ENCODE measurements at regions not wholly inside any gene's neighbourhood (a gene's known extent, or its start where the extent isn't known, plus 50 kb on each side); places are given as distances from the start of the nearest gene placed in this dataset.

DNA sequence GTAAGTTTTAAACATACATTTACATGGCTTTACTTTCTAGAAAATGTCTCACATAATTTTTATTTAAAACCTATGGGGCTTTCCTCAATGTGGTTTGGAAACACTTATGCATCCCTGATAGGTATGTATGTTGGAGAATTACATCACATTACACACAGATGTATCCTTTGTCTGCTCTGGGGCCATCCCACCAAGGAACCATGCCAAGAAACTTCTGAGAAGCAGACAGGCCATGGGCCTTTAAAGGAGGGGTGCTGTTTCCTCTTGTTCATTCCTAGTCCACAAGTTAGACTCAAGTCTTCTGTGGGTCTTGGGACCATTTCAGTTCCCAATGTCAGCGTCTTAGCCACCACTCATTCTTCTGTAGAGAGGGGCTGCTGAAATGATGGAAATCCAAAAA is 162.0 kb upstream of the SETBP1 start:
- CTCF ChIA-PET = no interaction called here
- H3K27ac Mint-ChIP-seq = no peak overlapping the region
- no peak overlapping the region for H3K4me3 ChIP-seq (ENCODE audit: low read length)
- TF ChIP-seq, protein P1, sequence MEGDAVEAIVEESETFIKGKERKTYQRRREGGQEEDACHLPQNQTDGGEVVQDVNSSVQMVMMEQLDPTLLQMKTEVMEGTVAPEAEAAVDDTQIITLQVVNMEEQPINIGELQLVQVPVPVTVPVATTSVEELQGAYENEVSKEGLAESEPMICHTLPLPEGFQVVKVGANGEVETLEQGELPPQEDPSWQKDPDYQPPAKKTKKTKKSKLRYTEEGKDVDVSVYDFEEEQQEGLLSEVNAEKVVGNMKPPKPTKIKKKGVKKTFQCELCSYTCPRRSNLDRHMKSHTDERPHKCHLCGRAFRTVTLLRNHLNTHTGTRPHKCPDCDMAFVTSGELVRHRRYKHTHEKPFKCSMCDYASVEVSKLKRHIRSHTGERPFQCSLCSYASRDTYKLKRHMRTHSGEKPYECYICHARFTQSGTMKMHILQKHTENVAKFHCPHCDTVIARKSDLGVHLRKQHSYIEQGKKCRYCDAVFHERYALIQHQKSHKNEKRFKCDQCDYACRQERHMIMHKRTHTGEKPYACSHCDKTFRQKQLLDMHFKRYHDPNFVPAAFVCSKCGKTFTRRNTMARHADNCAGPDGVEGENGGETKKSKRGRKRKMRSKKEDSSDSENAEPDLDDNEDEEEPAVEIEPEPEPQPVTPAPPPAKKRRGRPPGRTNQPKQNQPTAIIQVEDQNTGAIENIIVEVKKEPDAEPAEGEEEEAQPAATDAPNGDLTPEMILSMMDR (IDR thresholded peaks at IDR 0.05) = no peak
- DNase-seq = no peak
- H3K27me3 Mint-ChIP-seq = no peaks in the 10 kb centered on the region
- no peaks in the 10 kb centered on the region for H3K9me3 Mint-ChIP-seq
- intact Hi-C loops (cut with DNase I, micrococcal nuclease) = no loop called here
- H3K27me3 ChIP-seq (ENCODE audit: control insufficient read depth in 1 of 2, insufficient read depth in 2 of 2, low read length in 2 of 2) = no peaks in the 10 kb centered on the region
- no peak overlapping the region for H3K4me3 Mint-ChIP-seq
- H3K4me1 ChIP-seq (ENCODE audit: insufficient read depth, low read length) = no peaks in the 10 kb centered on the region
- no peaks in the 10 kb centered on the region for H3K36me3 Mint-ChIP-seq (ENCODE audit: low read depth)
- no peak for ATAC-seq (ENCODE audit: poor library complexity)
- H3K36me3 ChIP-seq (ENCODE audit: insufficient read depth, low read length) = no peaks in the 10 kb centered on the region
- POLR2A ChIA-PET = no interaction called here
- no peaks in the 10 kb centered on the region for H3K4me1 Mint-ChIP-seq (ENCODE audit: low read depth)
- H3K9me3 ChIP-seq (ENCODE audit: control insufficient read depth in 1 of 2, insufficient read depth in 1 of 2, low read length in 2 of 2) = no peaks in the 10 kb centered on the region
- no peak overlapping the region for H3K27ac ChIP-seq (ENCODE audit: low read depth in 1 of 2, low read length in 2 of 2)

GRCh38 chr18:44520981-44521667 is 159.6 kb upstream of the SETBP1 start:
- Histone ChIP-seq H3K27ac (ENCODE audit: low read depth in 1 of 2, low read length in 2 of 2) (no peak overlapping the region), H3K9me3 (ENCODE audit: control insufficient read depth in 1 of 2, insufficient read depth in 1 of 2, low read length in 2 of 2) (no peaks in the 10 kb centered on the region), H3K36me3 (ENCODE audit: insufficient read depth, low read length) (no peaks in the 10 kb centered on the region), H3K4me3 (ENCODE audit: low read length) (no peak overlapping the region), H3K4me1 (ENCODE audit: insufficient read depth, low read length) (no peaks in the 10 kb centered on the region), H3K27me3 (ENCODE audit: control insufficient read depth in 1 of 2, insufficient read depth in 2 of 2, low read length in 2 of 2) (no peaks in the 10 kb centered on the region)
- intact Hi-C loops (cut with DNase I, micrococcal nuclease) = no loop called here
- ChIA-PET CTCF (no interaction called here), POLR2A (no interaction called here)
- no peaks in the 10 kb centered on the region for H3K9me3 Mint-ChIP-seq
- TF ChIP-seq, protein P1 (IDR thresholded peaks at IDR 0.05) = no peak
- DNase-seq = no peak
- ATAC-seq (ENCODE audit: poor library complexity) = no peak
- no peak overlapping the region for H3K27ac Mint-ChIP-seq
- no peaks in the 10 kb centered on the region for H3K27me3 Mint-ChIP-seq
- no peaks in the 10 kb centered on the region for H3K36me3 Mint-ChIP-seq (ENCODE audit: low read depth)
- H3K4me3 Mint-ChIP-seq = no peak overlapping the region
- peaks cover under 1% of the 10 kb centered on the region for H3K4me1 Mint-ChIP-seq (ENCODE audit: low read depth)

DNA sequence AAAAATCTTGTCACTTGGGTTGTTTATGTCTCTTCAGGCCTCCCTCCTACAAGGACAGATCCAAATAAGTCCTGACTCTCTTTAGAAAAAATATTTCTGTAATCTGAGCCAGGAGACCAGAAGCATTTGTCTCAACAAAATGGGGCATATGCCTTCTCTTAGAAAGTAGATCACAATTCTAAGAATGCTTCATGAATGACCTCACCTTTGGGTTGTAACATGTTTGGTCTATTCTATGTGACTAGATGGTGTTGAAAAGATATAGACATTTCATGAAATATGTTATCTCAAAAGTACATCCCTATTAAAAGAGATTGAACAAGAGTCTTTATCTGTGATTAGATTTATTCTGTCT is 159.0 kb upstream of the SETBP1 start:
- H3K4me3 Mint-ChIP-seq = no peak overlapping the region
- H3K4me1 ChIP-seq (ENCODE audit: insufficient read depth, low read length) = no peaks in the 10 kb centered on the region
- POLR2A ChIA-PET = no interaction called here
- H3K9me3 ChIP-seq (ENCODE audit: control insufficient read depth in 1 of 2, insufficient read depth in 1 of 2, low read length in 2 of 2) = no peaks in the 10 kb centered on the region
- H3K9me3 Mint-ChIP-seq = no peaks in the 10 kb centered on the region
- H3K27me3 ChIP-seq (ENCODE audit: control insufficient read depth in 1 of 2, insufficient read depth in 2 of 2, low read length in 2 of 2) = no peaks in the 10 kb centered on the region
- CTCF ChIA-PET = no interaction called here
- intact Hi-C loops (cut with DNase I, micrococcal nuclease) = loop anchor here in 1 of 2 experiments (1.0 kb wide), 1 partner anchor 11 kb away; no protein-coding TSS in a partner anchor
- peaks cover 6% of the 10 kb centered on the region for H3K4me1 Mint-ChIP-seq (ENCODE audit: low read depth)
- H3K27ac Mint-ChIP-seq = no peak overlapping the region
- TF ChIP-seq, protein P1 (IDR thresholded peaks at IDR 0.05) = no peak
- no peaks in the 10 kb centered on the region for H3K27me3 Mint-ChIP-seq
- H3K36me3 ChIP-seq (ENCODE audit: insufficient read depth, low read length) = no peaks in the 10 kb centered on the region
- no peaks in the 10 kb centered on the region for H3K36me3 Mint-ChIP-seq (ENCODE audit: low read depth)
- DNase-seq (no peak), ATAC-seq (ENCODE audit: poor library complexity) (no peak)
- H3K27ac ChIP-seq (ENCODE audit: low read depth in 1 of 2, low read length in 2 of 2) = no peak overlapping the region
- H3K4me3 ChIP-seq (ENCODE audit: low read length) = no peak overlapping the region
